GM12872 (cell line): ENCODE measurements at regions not wholly inside any gene's neighbourhood (a gene's known extent, or its start where the extent isn't known, plus 50 kb on each side); places are given as distances from the start of the nearest gene placed in this dataset.

ENCODE experiments used
- CTCF ChIP-seq: IDR thresholded peaks from 3 replicates; pipeline ENCODE4 v1.5.1; 2011; ENCODE audit warnings: low read depth, mild to moderate bottlenecking, low read length, moderate library complexity; ENCODE audit not compliant: insufficient read depth

GRCh38 chr10:104589871-104590270 lies 51.2 kb upstream of the SORCS3 start:
- TF ChIP-seq CTCF, result no peak
